ENCODE measurements at regions not wholly inside any gene's neighbourhood (a gene's known extent, or its start where the extent isn't known, plus 50 kb on each side); places are given as distances from the start of the nearest gene placed in this dataset.
"Not testable (repeated sequence)": the region's sequence is repeated elsewhere in the genome, so short reads cannot be mapped to it uniquely, and the experiment has no call there.

GRCh38 chr14:103243764-103244737, 90.0 kb upstream of the EIF5 start:
- Histone ChIP-seq H3K36me3 (ENCODE audit: control insufficient read depth in 4 of 4, insufficient read depth in 3 of 4, low read depth in 1 of 4, low read length in 3 of 4) (no peaks in the 10 kb centered on the region), H3K4me1 (ENCODE audit: control insufficient read depth in 4 of 4, insufficient read depth in 4 of 4, low read length in 3 of 4) (peaks cover 0 to 12% (median 7%) of the 10 kb centered on the region in 4 donors), H3K27me3 (ENCODE audit: control insufficient read depth in 4 of 4, insufficient read depth in 4 of 4, low read length in 3 of 4) (no peaks in the 10 kb centered on the region), H3K9ac (ENCODE audit: low read depth in 1 of 2, low read length in 2 of 2) (no peak overlapping the region), H3K4me3 (ENCODE audit: low read depth in 1 of 3, low read length in 3 of 3) (no peak overlapping the region), H3K9me3 (ENCODE audit: control insufficient read depth in 4 of 4, low read length in 3 of 4) (no peaks in the 10 kb centered on the region), H3K27ac (ENCODE audit: low read depth in 1 of 2, low read length in 2 of 2) (no peak overlapping the region)
- WGBS, result 91% methylated on average over 7 of the region's 7 CpGs
- TF ChIP-seq FOXA2 (IDR thresholded peaks at IDR 0.05) (no peak), HNF4A (conservative IDR thresholded peaks at IDR 0.05) (peak in 1 of 2 donors; percentile 10)
- no peak for DNase-seq (ENCODE audit: low spot score)

GRCh38 chr14:103245624-103246031, 88.4 kb upstream of the EIF5 start:
- Histone ChIP-seq H3K27ac (ENCODE audit: low read depth in 1 of 2, low read length in 2 of 2) (peak overlapping the region; percentile 53 to 68), H3K4me1 (ENCODE audit: control insufficient read depth in 4 of 4, insufficient read depth in 4 of 4, low read length in 3 of 4) (peaks cover 0 to 12% (median 7%) of the 10 kb centered on the region in 4 donors)
- peak in 1 of 2 donors; percentile 53 for TF ChIP-seq HNF4A (conservative IDR thresholded peaks at IDR 0.05)
- 34% methylated on average over 3 of the region's 3 CpGs for WGBS
- not testable (repeated sequence) for H3K4me3 ChIP-seq (ENCODE audit: low read depth in 1 of 3, low read length in 3 of 3); DNase-seq (ENCODE audit: low spot score); H3K9me3 ChIP-seq (ENCODE audit: control insufficient read depth in 4 of 4, low read length in 3 of 4); H3K9ac ChIP-seq (ENCODE audit: low read depth in 1 of 2, low read length in 2 of 2); H3K36me3 ChIP-seq (ENCODE audit: control insufficient read depth in 4 of 4, insufficient read depth in 3 of 4, low read depth in 1 of 4, low read length in 3 of 4); H3K27me3 ChIP-seq (ENCODE audit: control insufficient read depth in 4 of 4, insufficient read depth in 4 of 4, low read length in 3 of 4)

DNA sequence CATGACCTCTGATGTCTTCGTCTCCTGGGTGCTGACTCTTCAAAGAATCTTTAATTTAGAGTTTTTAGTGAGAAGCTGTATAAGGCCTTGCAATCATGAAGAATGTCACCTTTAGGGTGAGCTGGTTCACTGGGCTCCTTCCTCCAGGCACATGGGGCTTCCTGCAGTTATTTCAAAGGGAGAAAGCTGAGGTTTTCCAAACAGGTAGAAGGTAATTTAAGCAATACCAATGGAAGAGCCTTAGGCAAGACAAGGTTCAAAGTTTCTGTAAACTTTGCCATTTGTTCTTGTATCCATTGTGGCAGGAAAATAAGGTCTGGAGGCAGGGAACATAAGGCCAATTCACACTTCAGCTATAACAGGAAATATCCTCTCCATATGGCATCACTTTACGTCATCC, 88.0 kb upstream of the EIF5 start:
- no peaks in the 10 kb centered on the region for H3K9me3 ChIP-seq (ENCODE audit: control insufficient read depth in 4 of 4, low read length in 3 of 4)
- peaks cover 0 to 12% (median 7%) of the 10 kb centered on the region in 4 donors for H3K4me1 ChIP-seq (ENCODE audit: control insufficient read depth in 4 of 4, insufficient read depth in 4 of 4, low read length in 3 of 4)
- peak overlapping the region; percentile 53 to 68 for H3K27ac ChIP-seq (ENCODE audit: low read depth in 1 of 2, low read length in 2 of 2)
- no peak overlapping the region for H3K9ac ChIP-seq (ENCODE audit: low read depth in 1 of 2, low read length in 2 of 2)
- H3K4me3 ChIP-seq (ENCODE audit: low read depth in 1 of 3, low read length in 3 of 3), result no peak overlapping the region
- WGBS, result 40% methylated on average over 2 of the region's 2 CpGs
- H3K36me3 ChIP-seq (ENCODE audit: control insufficient read depth in 4 of 4, insufficient read depth in 3 of 4, low read depth in 1 of 4, low read length in 3 of 4), result no peaks in the 10 kb centered on the region
- no peak for DNase-seq (ENCODE audit: low spot score)
- H3K27me3 ChIP-seq (ENCODE audit: control insufficient read depth in 4 of 4, insufficient read depth in 4 of 4, low read length in 3 of 4), result no peaks in the 10 kb centered on the region
- TF ChIP-seq, protein P1, sequence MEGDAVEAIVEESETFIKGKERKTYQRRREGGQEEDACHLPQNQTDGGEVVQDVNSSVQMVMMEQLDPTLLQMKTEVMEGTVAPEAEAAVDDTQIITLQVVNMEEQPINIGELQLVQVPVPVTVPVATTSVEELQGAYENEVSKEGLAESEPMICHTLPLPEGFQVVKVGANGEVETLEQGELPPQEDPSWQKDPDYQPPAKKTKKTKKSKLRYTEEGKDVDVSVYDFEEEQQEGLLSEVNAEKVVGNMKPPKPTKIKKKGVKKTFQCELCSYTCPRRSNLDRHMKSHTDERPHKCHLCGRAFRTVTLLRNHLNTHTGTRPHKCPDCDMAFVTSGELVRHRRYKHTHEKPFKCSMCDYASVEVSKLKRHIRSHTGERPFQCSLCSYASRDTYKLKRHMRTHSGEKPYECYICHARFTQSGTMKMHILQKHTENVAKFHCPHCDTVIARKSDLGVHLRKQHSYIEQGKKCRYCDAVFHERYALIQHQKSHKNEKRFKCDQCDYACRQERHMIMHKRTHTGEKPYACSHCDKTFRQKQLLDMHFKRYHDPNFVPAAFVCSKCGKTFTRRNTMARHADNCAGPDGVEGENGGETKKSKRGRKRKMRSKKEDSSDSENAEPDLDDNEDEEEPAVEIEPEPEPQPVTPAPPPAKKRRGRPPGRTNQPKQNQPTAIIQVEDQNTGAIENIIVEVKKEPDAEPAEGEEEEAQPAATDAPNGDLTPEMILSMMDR (IDR thresholded peaks at IDR 0.05; ENCODE audit: low read depth, low read length, missing input control), result no peak
- TF ChIP-seq NR2F2 (IDR thresholded peaks at IDR 0.05), result no peak
- no peak for TF ChIP-seq FOXA1 (IDR thresholded peaks at IDR 0.05)
- TF ChIP-seq GABPA (IDR thresholded peaks at IDR 0.05 in 1 of 2, conservative IDR thresholded peaks at IDR 0.05 in 1 of 2), result no peak
- TF ChIP-seq HNF4A (conservative IDR thresholded peaks at IDR 0.05), result peak; percentile 80 to 85
- TF ChIP-seq, protein P2, sequence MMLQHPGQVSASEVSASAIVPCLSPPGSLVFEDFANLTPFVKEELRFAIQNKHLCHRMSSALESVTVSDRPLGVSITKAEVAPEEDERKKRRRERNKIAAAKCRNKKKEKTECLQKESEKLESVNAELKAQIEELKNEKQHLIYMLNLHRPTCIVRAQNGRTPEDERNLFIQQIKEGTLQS (IDR thresholded peaks at IDR 0.05), result no peak
- TF ChIP-seq, protein P3, sequence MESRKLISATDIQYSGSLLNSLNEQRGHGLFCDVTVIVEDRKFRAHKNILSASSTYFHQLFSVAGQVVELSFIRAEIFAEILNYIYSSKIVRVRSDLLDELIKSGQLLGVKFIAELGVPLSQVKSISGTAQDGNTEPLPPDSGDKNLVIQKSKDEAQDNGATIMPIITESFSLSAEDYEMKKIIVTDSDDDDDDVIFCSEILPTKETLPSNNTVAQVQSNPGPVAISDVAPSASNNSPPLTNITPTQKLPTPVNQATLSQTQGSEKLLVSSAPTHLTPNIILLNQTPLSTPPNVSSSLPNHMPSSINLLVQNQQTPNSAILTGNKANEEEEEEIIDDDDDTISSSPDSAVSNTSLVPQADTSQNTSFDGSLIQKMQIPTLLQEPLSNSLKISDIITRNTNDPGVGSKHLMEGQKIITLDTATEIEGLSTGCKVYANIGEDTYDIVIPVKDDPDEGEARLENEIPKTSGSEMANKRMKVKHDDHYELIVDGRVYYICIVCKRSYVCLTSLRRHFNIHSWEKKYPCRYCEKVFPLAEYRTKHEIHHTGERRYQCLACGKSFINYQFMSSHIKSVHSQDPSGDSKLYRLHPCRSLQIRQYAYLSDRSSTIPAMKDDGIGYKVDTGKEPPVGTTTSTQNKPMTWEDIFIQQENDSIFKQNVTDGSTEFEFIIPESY (IDR thresholded peaks at IDR 0.05), result no peak
- TF ChIP-seq JUND (IDR thresholded peaks at IDR 0.05), result no peak
- TF ChIP-seq TAF1 (conservative IDR thresholded peaks at IDR 0.05), result no peak
- TF ChIP-seq HNF4G (IDR thresholded peaks at IDR 0.05), result peak; percentile 30
- TF ChIP-seq, protein P4, sequence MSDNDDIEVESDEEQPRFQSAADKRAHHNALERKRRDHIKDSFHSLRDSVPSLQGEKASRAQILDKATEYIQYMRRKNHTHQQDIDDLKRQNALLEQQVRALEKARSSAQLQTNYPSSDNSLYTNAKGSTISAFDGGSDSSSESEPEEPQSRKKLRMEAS (IDR thresholded peaks at IDR 0.05), result no peak
- TF ChIP-seq FOXA2 (IDR thresholded peaks at IDR 0.05), result peak; percentile 14
- peak; percentile 51 to 76 for TF ChIP-seq RXRA (IDR thresholded peaks at IDR 0.05)
- TF ChIP-seq EGR1 (IDR thresholded peaks at IDR 0.05; ENCODE audit: low read depth in 2 of 2), result no peak
- TF ChIP-seq SP1 (IDR thresholded peaks at IDR 0.05), result peak; percentile 83
- peak; percentile 63 for TF ChIP-seq YY1 (IDR thresholded peaks at IDR 0.05)
- TF ChIP-seq, protein P5, sequence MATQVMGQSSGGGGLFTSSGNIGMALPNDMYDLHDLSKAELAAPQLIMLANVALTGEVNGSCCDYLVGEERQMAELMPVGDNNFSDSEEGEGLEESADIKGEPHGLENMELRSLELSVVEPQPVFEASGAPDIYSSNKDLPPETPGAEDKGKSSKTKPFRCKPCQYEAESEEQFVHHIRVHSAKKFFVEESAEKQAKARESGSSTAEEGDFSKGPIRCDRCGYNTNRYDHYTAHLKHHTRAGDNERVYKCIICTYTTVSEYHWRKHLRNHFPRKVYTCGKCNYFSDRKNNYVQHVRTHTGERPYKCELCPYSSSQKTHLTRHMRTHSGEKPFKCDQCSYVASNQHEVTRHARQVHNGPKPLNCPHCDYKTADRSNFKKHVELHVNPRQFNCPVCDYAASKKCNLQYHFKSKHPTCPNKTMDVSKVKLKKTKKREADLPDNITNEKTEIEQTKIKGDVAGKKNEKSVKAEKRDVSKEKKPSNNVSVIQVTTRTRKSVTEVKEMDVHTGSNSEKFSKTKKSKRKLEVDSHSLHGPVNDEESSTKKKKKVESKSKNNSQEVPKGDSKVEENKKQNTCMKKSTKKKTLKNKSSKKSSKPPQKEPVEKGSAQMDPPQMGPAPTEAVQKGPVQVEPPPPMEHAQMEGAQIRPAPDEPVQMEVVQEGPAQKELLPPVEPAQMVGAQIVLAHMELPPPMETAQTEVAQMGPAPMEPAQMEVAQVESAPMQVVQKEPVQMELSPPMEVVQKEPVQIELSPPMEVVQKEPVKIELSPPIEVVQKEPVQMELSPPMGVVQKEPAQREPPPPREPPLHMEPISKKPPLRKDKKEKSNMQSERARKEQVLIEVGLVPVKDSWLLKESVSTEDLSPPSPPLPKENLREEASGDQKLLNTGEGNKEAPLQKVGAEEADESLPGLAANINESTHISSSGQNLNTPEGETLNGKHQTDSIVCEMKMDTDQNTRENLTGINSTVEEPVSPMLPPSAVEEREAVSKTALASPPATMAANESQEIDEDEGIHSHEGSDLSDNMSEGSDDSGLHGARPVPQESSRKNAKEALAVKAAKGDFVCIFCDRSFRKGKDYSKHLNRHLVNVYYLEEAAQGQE (IDR thresholded peaks at IDR 0.05), result no peak
- no peak for TF ChIP-seq RAD21 (IDR thresholded peaks at IDR 0.05)

All from liver (tissue), 8 donors.